Smooth muscle cell (in vitro differentiated cells): ENCODE measurements at regions not wholly inside any gene's neighbourhood (a gene's known extent, or its start where the extent isn't known, plus 50 kb on each side); places are given as distances from the start of the nearest gene placed in this dataset.
"Not testable (repeated sequence)": the region's sequence is repeated elsewhere in the genome, so short reads cannot be mapped to it uniquely, and the experiment has no call there.

Source experiments
- DNase-seq: peaks from one replicate; lab custom pipeline; 2025; ENCODE audit not compliant: unreplicated experiment; lab: John Stamatoyannopoulos, UW
- H2AFZ ChIP-seq: fragments of 200-600 bp; sonication (generic); 2 replicates; pipeline ENCODE4 v1.6.0; 2016; ENCODE audit warnings: antibody characterized with exemption, low read depth, mild to moderate bottlenecking
- H3F3A ChIP-seq: fragments of 200-600 bp; sonication (generic); 2 replicates; pipeline ENCODE4 v1.6.0; 2017; ENCODE audit warnings: antibody characterized with exemption, low read depth
- H3K27ac ChIP-seq: fragments of 200-600 bp; sonication (generic); 2 replicates; pipeline ENCODE4 v1.5.1; 2016; ENCODE audit warnings: low read depth, mild to moderate bottlenecking
- H3K27me3 ChIP-seq: fragments of 200-600 bp; sonication (generic); 2 replicates; pipeline ENCODE4 v1.6.1; 2016; ENCODE audit warnings: low read depth, mild to moderate bottlenecking
- H3K36me3 ChIP-seq: fragments of 200-600 bp; sonication (generic); 2 replicates; pipeline ENCODE4 v1.5.1; 2016; ENCODE audit warnings: low read depth
- H3K4me1 ChIP-seq: fragments of 200-600 bp; sonication (generic); 2 replicates; pipeline ENCODE4 v1.5.1; 2016; ENCODE audit warnings: low read depth
- H3K4me2 ChIP-seq: fragments of 200-600 bp; sonication (generic); 2 replicates; pipeline ENCODE4 v1.6.0; 2016; ENCODE audit warnings: mild to moderate bottlenecking
- H3K4me3 ChIP-seq: fragments of 200-600 bp; sonication (generic); 2 replicates; pipeline ENCODE4 v1.5.1; 2016; ENCODE audit warnings: mild to moderate bottlenecking
- H3K79me2 ChIP-seq: fragments of 200-600 bp; sonication (generic); 2 replicates; pipeline ENCODE4 v1.6.0; 2016; ENCODE audit warnings: low read depth, mild to moderate bottlenecking
- H3K9ac ChIP-seq: fragments of 200-600 bp; sonication (generic); 2 replicates; pipeline ENCODE4 v1.6.0; 2016; ENCODE audit warnings: low read depth
- H3K9me3 ChIP-seq: fragments of 200-600 bp; sonication (generic); replicated peaks from 2 replicates; pipeline ENCODE4 v1.5.1; 2016; ENCODE audit warnings: low read depth
- H4K20me1 ChIP-seq: fragments of 200-600 bp; sonication (generic); 2 replicates; pipeline ENCODE4 v1.6.0; 2016; ENCODE audit warnings: low read depth
- WGBS: methylation state at CpG from one replicate; pipeline ENCODE4 v1.1.7; 2016; ENCODE audit warnings: low lambda C conversion rate; 5-methylcytosine and 5-hydroxymethylcytosine counted together
- TF ChIP-seq, protein P1 (sequence below): fragments of 200-600 bp; sonication (generic); IDR thresholded peaks from 2 replicates; pipeline ENCODE4 v1.5.1; 2017; ENCODE audit warnings: borderline replicate concordance, mild to moderate bottlenecking, antibody characterized with exemption; ENCODE audit not compliant: insufficient read depth, poor library complexity, severe bottlenecking

DNA sequence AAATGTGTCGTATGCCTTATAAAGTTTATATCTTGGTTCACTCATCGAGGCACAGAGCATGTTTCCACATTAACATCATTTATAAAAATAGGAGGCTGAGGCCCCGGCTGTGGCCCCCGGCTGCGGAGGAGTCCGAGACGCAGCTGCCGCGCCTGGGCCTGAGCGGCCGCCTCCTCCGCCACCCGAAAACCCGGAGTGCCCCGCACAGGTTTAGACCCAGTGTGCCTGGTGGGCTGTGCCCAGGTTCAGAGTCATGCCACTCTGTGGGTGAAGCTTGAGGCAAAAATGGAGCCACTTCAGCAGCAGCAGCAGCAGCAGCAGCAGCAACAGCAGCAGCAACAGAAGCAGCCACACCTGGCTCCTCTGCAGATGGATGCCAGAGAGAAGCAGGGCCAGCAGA, 299.2 kb upstream of the ADGRL2 start:
- H3K4me2 ChIP-seq, H3K27me3 ChIP-seq, DNase-seq, H3F3A ChIP-seq, H2AFZ ChIP-seq, H3K27ac ChIP-seq, H3K4me1 ChIP-seq, H3K9me3 ChIP-seq, H3K9ac ChIP-seq, H3K4me3 ChIP-seq, H3K36me3 ChIP-seq, H3K79me2 ChIP-seq, H4K20me1 ChIP-seq: not testable (repeated sequence)
- 99% methylated on average over 15 of the region's 15 CpGs for WGBS

DNA sequence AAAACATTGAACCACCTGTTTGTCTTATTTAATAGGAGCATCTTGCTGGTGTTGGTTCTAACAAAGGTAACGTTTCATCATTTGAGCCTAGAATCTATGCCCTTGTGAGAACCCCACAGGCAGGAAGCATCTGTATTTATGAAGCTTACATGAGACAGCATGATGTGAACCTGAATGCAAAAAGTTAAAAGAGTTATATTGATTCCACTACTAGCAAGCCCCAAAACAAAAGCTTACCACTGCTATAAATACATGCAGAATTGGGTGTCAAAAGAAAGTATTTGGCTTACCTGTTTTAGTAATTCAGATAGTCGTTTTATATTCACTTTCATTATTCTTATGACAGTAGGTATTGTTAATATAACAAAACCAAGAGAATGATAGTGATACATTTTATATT, 301.2 kb upstream of the ADGRL2 start:
- no peaks in the 10 kb centered on the region for H3K4me1 ChIP-seq
- no peak overlapping the region for H3K27ac ChIP-seq
- H2AFZ ChIP-seq: no peak overlapping the region
- no peaks in the 10 kb centered on the region for H3F3A ChIP-seq
- no peaks in the 10 kb centered on the region for H4K20me1 ChIP-seq
- H3K27me3 ChIP-seq: no peaks in the 10 kb centered on the region
- no peaks in the 10 kb centered on the region for H3K79me2 ChIP-seq
- 95% methylated on average over 2 of the region's 2 CpGs for WGBS
- H3K4me3 ChIP-seq: no peak overlapping the region
- H3K4me2 ChIP-seq: no peak overlapping the region
- H3K9me3 ChIP-seq: no peaks in the 10 kb centered on the region
- DNase-seq: no peak
- no peak overlapping the region for H3K9ac ChIP-seq
- H3K36me3 ChIP-seq: no peaks in the 10 kb centered on the region
- TF ChIP-seq, protein P1, sequence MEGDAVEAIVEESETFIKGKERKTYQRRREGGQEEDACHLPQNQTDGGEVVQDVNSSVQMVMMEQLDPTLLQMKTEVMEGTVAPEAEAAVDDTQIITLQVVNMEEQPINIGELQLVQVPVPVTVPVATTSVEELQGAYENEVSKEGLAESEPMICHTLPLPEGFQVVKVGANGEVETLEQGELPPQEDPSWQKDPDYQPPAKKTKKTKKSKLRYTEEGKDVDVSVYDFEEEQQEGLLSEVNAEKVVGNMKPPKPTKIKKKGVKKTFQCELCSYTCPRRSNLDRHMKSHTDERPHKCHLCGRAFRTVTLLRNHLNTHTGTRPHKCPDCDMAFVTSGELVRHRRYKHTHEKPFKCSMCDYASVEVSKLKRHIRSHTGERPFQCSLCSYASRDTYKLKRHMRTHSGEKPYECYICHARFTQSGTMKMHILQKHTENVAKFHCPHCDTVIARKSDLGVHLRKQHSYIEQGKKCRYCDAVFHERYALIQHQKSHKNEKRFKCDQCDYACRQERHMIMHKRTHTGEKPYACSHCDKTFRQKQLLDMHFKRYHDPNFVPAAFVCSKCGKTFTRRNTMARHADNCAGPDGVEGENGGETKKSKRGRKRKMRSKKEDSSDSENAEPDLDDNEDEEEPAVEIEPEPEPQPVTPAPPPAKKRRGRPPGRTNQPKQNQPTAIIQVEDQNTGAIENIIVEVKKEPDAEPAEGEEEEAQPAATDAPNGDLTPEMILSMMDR: no peak

DNA sequence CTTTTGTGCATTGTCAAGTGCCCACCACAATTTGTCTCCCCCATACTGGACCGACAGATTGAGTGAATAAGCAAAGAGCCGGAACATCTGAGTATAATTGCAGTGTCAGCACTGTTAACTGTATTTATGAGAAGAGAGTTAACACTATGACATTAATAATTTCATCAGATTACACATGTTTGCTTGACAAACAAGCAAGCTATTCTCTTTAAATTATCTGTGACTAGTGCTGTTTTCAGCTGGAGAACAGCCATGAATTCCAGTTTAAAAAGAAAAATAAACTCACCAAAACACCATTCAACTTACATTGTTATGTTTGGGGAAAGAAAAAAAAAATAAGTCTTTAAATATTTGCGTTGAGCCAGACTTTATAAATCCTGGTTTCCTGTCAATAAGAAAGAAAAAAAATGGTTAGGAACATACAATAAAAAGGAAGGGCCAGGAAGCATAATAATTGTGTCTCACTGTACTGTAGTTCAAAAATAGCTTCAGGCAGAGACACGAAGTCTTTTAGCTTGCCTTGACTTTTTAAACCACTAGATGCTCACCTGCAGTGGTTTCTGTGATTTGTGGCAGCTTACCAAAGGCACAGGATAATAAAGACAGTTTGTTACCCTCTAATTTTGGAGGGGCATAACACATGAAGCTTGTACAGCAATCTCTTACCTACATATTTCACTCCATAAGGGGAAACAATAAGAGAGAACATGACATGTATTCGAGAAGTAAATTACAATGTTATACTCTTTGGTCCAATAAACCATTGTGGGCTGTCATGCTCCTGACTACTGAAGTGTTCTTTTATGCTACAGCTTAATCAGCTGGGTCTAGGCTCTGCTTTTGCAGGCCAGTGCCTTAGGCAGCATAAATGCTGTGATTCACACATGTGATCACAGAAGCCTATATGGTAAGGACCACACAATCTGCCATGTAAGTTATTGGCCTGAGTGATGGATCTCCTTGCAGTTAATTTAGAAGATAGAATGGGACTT, 302.0 kb upstream of the ADGRL2 start:
- 72% methylated on average over 5 of the region's 5 CpGs for WGBS
- Histone ChIP-seq H3K4me2 (no peak overlapping the region), H3K9ac (no peak overlapping the region)

DNA sequence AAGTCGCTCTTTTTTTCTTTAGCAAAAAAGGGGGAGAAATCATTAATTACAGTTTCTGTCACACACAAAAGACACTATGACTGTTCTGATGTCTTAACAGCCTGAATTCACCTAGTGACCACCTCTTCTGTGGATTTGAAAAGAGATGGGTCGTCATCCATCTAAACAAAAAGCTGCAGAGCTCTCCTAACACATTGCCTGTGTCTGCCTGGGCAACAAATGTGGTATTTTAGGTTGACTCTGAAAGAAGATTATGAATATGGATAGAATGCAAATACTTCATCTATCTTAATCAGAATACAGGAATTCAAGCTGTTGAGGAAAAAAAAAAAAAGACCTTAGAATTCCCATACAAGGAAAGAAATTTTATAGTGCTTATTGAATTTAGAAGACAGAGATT, 304.4 kb upstream of the ADGRL2 start:
- no peak overlapping the region for H3K4me3 ChIP-seq
- H3K27ac ChIP-seq: no peak overlapping the region
- TF ChIP-seq, protein P1: no peak
- H3K36me3 ChIP-seq: no peaks in the 10 kb centered on the region
- no peaks in the 10 kb centered on the region for H3K79me2 ChIP-seq
- no peaks in the 10 kb centered on the region for H3K27me3 ChIP-seq
- no peak overlapping the region for H3K9ac ChIP-seq
- no peaks in the 10 kb centered on the region for H3K4me1 ChIP-seq
- H3K9me3 ChIP-seq: no peaks in the 10 kb centered on the region
- no peak for DNase-seq
- 83% methylated on average over 2 of the region's 2 CpGs for WGBS
- no peaks in the 10 kb centered on the region for H4K20me1 ChIP-seq
- no peak overlapping the region for H3K4me2 ChIP-seq
- no peak overlapping the region for H2AFZ ChIP-seq
- no peaks in the 10 kb centered on the region for H3F3A ChIP-seq

More for the DNA sequence above, 302.0 kb upstream of the ADGRL2 start:
- Histone ChIP-seq H2AFZ (no peak overlapping the region), H3K4me3 (no peak overlapping the region), H3F3A (no peaks in the 10 kb centered on the region), H3K27ac (no peak overlapping the region), H4K20me1 (no peaks in the 10 kb centered on the region), H3K4me1 (no peaks in the 10 kb centered on the region), H3K36me3 (no peaks in the 10 kb centered on the region), H3K79me2 (no peaks in the 10 kb centered on the region), H3K9me3 (no peaks in the 10 kb centered on the region), H3K27me3 (no peaks in the 10 kb centered on the region)
- no peak for DNase-seq
- TF ChIP-seq, protein P1: no peak
